ENCODE measurements at regions not wholly inside any gene's neighbourhood (a gene's known extent, or its start where the extent isn't known, plus 50 kb on each side); places are given as distances from the start of the nearest gene placed in this dataset.

DNA sequence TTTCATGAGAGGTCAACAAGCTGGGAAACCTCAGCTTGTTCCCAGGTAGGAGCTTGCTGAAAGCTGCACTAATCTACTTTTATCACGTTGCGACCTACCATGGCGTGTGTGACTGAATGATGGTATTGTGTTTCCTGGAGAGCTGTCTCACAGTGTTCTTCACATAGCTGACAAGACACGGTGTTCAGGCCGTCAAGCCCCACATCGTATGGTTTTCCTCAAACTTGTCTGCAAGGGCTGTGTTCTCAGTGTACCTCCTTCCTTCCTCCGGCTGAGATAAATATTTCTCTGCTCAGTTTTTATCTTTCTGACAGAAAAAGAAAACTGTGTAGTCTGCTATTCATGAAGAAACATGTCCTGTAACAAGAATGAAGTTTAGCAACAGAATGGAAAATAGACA is 244.8 kb downstream of the DCDC2C start:
- H3K4me3 ChIP-seq (ENCODE audit: insufficient read length, low read depth), result no peak overlapping the region
- no peak for TF ChIP-seq YY1 (IDR thresholded peaks at IDR 0.05; ENCODE audit: insufficient read depth, insufficient read length)
- TF ChIP-seq ZNF274 (IDR thresholded peaks at IDR 0.05; ENCODE audit: low read depth, low read length), result no peak
- no peak for TF ChIP-seq SUZ12 (IDR thresholded peaks at IDR 0.05; ENCODE audit: extremely low read depth, insufficient read depth, insufficient read length)
- no peak for DNase-seq (ENCODE audit: low read depth, low spot score)

DNA sequence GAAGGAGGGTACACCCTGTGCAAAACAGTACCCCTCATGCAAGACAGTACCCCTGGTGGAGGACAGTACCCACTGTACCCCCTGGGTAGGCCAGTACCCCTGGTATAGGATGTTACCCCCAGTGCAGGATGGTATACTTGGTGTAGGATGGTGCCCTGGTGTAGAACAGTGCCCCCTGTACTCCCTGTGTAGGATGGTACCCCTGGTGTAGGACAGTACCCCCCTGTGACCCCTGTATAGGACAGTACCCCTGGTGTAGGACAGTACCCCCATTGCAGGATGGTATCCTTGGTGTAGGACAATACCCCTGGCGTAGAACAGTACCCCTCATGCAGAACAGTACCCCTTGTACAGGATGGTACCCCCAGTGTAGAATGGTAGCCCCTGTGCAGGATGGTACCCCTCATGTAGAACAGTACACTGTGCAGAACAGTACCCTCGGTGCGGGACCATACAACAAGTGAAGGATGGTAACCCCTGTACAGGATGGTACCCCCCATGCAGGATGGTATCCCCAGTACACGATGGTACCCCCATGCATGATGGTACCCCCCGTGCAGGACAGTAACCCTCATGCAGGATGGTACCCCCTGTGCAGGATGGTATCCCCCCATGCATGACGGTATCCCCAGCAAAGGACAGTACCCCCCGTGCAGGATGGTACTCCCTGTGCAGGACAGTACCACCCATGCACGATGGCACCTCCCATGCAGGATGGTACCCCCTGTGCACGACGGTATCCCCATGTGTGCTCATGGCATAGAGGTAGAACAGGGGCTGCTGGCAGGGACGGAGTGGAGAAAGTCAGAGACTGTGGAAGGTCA is 248.0 kb downstream of the DCDC2C start:
- Histone ChIP-seq H3K27me3 (ENCODE audit: insufficient read depth, insufficient read length) (no peaks in the 10 kb centered on the region), H3K4me1 (ENCODE audit: insufficient read depth, insufficient read length) (no peaks in the 10 kb centered on the region), H3K4me3 (ENCODE audit: insufficient read length, low read depth) (no peak overlapping the region), H3K36me3 (ENCODE audit: insufficient read depth, insufficient read length, low read length) (no peaks in the 10 kb centered on the region), H3K9me3 (ENCODE audit: insufficient read depth, low read length) (peaks cover 10% of the 10 kb centered on the region; the same call in 1 of the 2 replicates), H3K9ac (ENCODE audit: insufficient read length, low read depth) (no peak overlapping the region)
- no peak for DNase-seq (ENCODE audit: low read depth, low spot score)
- TF ChIP-seq YY1 (IDR thresholded peaks at IDR 0.05; ENCODE audit: insufficient read depth, insufficient read length) (no peak), ZNF274 (IDR thresholded peaks at IDR 0.05; ENCODE audit: low read depth, low read length) (no peak), SUZ12 (IDR thresholded peaks at IDR 0.05; ENCODE audit: extremely low read depth, insufficient read depth, insufficient read length) (no peak)

More for the DNA sequence above, 244.8 kb downstream of the DCDC2C start:
- Histone ChIP-seq H3K9ac (ENCODE audit: insufficient read length, low read depth) (no peak overlapping the region), H3K36me3 (ENCODE audit: insufficient read depth, insufficient read length, low read length) (no peaks in the 10 kb centered on the region), H3K27me3 (ENCODE audit: insufficient read depth, insufficient read length) (no peaks in the 10 kb centered on the region), H3K9me3 (ENCODE audit: insufficient read depth, low read length) (peaks cover 10% of the 10 kb centered on the region; the same call in 1 of the 2 replicates), H3K4me1 (ENCODE audit: insufficient read depth, insufficient read length) (no peaks in the 10 kb centered on the region)

DNA sequence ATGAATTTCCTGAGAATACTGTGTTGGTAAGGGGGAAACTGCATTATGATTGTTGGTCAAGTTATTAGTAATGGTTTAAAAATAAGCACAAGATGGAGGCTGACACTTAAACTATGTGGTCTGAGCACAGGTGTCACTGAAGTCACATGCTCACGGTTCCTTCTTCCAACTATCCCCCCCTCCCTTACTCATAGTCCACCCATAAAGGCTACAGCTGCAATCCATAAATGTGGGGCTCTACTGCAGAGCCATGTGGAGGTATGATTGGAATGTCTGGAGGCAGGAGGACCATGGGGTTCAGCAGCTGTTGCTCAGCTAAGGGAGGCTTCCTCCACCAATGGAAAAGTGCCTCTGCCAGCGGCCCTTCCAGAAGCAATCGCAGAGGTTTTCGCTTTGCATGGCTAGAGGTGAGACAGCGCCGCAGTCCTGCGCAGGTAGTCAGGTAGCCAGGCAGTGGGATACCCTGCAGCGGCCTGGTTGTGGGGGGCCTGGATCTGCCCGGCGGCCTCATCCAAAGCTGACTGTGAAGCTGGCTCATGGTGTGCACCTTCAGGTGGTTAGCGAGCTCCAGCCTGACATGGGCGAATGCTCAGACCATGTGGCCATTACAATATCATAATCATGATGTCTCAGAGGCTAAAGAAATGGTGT is 249.6 kb downstream of the DCDC2C start:
- TF ChIP-seq YY1 (IDR thresholded peaks at IDR 0.05; ENCODE audit: insufficient read depth, insufficient read length) (no peak), ZNF274 (IDR thresholded peaks at IDR 0.05; ENCODE audit: low read depth, low read length) (no peak), SUZ12 (IDR thresholded peaks at IDR 0.05; ENCODE audit: extremely low read depth, insufficient read depth, insufficient read length) (no peak)
- peaks cover 10% of the 10 kb centered on the region; the same call in 1 of the 2 replicates for H3K9me3 ChIP-seq (ENCODE audit: insufficient read depth, low read length)
- H3K9ac ChIP-seq (ENCODE audit: insufficient read length, low read depth), result no peak overlapping the region
- H3K36me3 ChIP-seq (ENCODE audit: insufficient read depth, insufficient read length, low read length), result no peaks in the 10 kb centered on the region
- no peak overlapping the region for H3K4me3 ChIP-seq (ENCODE audit: insufficient read length, low read depth)
- no peak for DNase-seq (ENCODE audit: low read depth, low spot score)
- H3K4me1 ChIP-seq (ENCODE audit: insufficient read depth, insufficient read length), result no peaks in the 10 kb centered on the region
- H3K27me3 ChIP-seq (ENCODE audit: insufficient read depth, insufficient read length), result no peaks in the 10 kb centered on the region

DNA sequence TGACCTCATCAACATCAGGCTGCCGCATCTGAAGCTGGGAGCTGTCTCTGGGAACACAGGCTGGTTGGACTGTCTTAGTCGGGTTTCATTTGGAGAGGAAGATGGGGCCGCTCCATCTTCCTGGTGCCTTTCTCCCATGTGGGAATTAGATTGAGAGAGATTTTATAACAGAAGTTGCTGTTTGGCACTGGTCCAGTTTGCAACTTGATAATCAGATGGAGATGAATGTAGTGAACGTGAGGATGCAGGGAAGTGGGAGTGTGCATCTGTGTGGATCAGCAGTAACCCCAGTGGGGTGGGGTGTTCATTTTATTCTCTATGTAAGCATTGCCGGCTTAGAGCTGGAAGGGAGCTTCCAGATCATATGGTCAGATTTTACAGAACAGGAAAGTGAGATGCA is 250.9 kb downstream of the DCDC2C start:
- H3K4me1 ChIP-seq (ENCODE audit: insufficient read depth, insufficient read length), result no peaks in the 10 kb centered on the region
- H3K9me3 ChIP-seq (ENCODE audit: insufficient read depth, low read length), result peaks cover 10% of the 10 kb centered on the region; the same call in 1 of the 2 replicates
- TF ChIP-seq ZNF274 (IDR thresholded peaks at IDR 0.05; ENCODE audit: low read depth, low read length), result no peak
- TF ChIP-seq SUZ12 (IDR thresholded peaks at IDR 0.05; ENCODE audit: extremely low read depth, insufficient read depth, insufficient read length), result no peak
- no peak for TF ChIP-seq YY1 (IDR thresholded peaks at IDR 0.05; ENCODE audit: insufficient read depth, insufficient read length)
- no peak overlapping the region for H3K4me3 ChIP-seq (ENCODE audit: insufficient read length, low read depth)
- no peak overlapping the region for H3K9ac ChIP-seq (ENCODE audit: insufficient read length, low read depth)
- no peak for DNase-seq (ENCODE audit: low read depth, low spot score)
- H3K36me3 ChIP-seq (ENCODE audit: insufficient read depth, insufficient read length, low read length), result no peaks in the 10 kb centered on the region
- H3K27me3 ChIP-seq (ENCODE audit: insufficient read depth, insufficient read length), result no peaks in the 10 kb centered on the region

DNA sequence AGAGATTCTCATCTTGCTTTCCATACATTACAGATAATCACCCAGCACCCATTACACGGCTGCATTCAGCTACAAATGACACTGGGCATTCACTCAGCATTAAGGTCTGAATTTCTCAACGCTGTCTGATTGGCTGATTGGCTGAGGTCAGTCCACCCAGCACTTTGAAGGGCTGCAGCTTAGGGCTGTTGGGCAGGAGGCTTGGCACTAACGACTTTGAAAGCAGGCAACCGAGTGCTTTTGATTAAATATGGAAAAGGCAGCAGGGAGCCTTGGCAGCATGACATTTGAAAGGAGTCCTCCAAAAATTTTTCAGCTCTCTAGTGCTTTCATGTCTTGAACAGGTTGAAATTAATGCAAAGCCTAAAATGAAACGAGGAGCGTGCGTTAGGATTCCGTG is 253.0 kb downstream of the DCDC2C start:
- no peak for DNase-seq (ENCODE audit: low read depth, low spot score)
- Histone ChIP-seq H3K36me3 (ENCODE audit: insufficient read depth, insufficient read length, low read length) (no peaks in the 10 kb centered on the region), H3K9ac (ENCODE audit: insufficient read length, low read depth) (no peak overlapping the region), H3K4me1 (ENCODE audit: insufficient read depth, insufficient read length) (no peaks in the 10 kb centered on the region), H3K4me3 (ENCODE audit: insufficient read length, low read depth) (no peak overlapping the region), H3K27me3 (ENCODE audit: insufficient read depth, insufficient read length) (no peaks in the 10 kb centered on the region), H3K9me3 (ENCODE audit: insufficient read depth, low read length) (peaks cover 4% of the 10 kb centered on the region; the same call in 1 of the 2 replicates)
- TF ChIP-seq SUZ12 (IDR thresholded peaks at IDR 0.05; ENCODE audit: extremely low read depth, insufficient read depth, insufficient read length), result no peak
- TF ChIP-seq ZNF274 (IDR thresholded peaks at IDR 0.05; ENCODE audit: low read depth, low read length), result no peak
- TF ChIP-seq YY1 (IDR thresholded peaks at IDR 0.05; ENCODE audit: insufficient read depth, insufficient read length), result no peak

DNA sequence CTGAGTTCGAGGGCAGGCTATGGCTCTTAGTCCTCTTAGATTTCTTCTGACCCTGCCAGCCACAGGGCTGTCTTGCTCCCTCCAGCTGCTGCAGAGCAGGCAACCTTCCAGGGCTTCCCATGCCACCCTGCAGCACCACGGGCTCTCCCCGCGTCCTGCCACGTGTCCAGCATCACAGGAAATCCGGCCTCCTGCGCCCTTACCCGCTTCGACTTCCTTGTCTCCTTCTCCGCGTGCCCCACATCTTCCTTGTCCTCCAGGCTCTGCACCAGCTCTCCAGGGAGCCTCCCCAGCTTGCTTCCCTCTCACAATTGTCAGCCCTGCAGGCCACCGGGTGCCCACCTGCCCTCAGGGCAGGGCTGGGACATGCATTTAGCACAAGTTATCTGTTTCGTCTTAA is 253.5 kb downstream of the DCDC2C start:
- no peak for DNase-seq (ENCODE audit: low read depth, low spot score)
- Histone ChIP-seq H3K9ac (ENCODE audit: insufficient read length, low read depth) (no peak overlapping the region), H3K4me1 (ENCODE audit: insufficient read depth, insufficient read length) (no peaks in the 10 kb centered on the region), H3K27me3 (ENCODE audit: insufficient read depth, insufficient read length) (no peaks in the 10 kb centered on the region), H3K4me3 (ENCODE audit: insufficient read length, low read depth) (no peak overlapping the region), H3K9me3 (ENCODE audit: insufficient read depth, low read length) (no peaks in the 10 kb centered on the region), H3K36me3 (ENCODE audit: insufficient read depth, insufficient read length, low read length) (no peaks in the 10 kb centered on the region)
- TF ChIP-seq ZNF274 (IDR thresholded peaks at IDR 0.05; ENCODE audit: low read depth, low read length) (no peak), SUZ12 (IDR thresholded peaks at IDR 0.05; ENCODE audit: extremely low read depth, insufficient read depth, insufficient read length) (no peak), YY1 (IDR thresholded peaks at IDR 0.05; ENCODE audit: insufficient read depth, insufficient read length) (no peak)

DNA sequence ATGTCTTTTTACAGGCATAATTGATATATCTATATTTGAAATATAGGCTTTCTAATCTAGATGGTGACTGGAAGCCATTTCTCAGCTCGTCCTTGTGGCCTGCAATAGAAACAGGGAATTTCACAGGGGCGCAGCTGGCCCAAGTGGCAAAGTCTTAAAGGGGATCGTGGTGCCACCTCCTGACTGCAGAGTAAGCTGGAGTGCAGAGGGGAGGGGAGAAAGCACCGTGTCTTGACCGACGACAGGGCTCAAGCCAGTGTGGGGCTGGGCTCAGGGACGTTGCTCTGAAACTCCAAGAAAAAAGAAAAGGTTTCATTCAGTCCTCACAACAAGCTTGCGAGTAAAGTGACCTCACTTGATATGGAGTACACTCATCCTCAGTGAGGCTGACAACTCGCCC is 255.1 kb downstream of the DCDC2C start:
- no peak for DNase-seq (ENCODE audit: low read depth, low spot score)
- Histone ChIP-seq H3K27me3 (ENCODE audit: insufficient read depth, insufficient read length) (no peaks in the 10 kb centered on the region), H3K4me1 (ENCODE audit: insufficient read depth, insufficient read length) (no peaks in the 10 kb centered on the region), H3K4me3 (ENCODE audit: insufficient read length, low read depth) (no peak overlapping the region), H3K9me3 (ENCODE audit: insufficient read depth, low read length) (no peaks in the 10 kb centered on the region), H3K36me3 (ENCODE audit: insufficient read depth, insufficient read length, low read length) (no peaks in the 10 kb centered on the region), H3K9ac (ENCODE audit: insufficient read length, low read depth) (no peak overlapping the region)
- TF ChIP-seq SUZ12 (IDR thresholded peaks at IDR 0.05; ENCODE audit: extremely low read depth, insufficient read depth, insufficient read length) (no peak), YY1 (IDR thresholded peaks at IDR 0.05; ENCODE audit: insufficient read depth, insufficient read length) (no peak), ZNF274 (IDR thresholded peaks at IDR 0.05; ENCODE audit: low read depth, low read length) (no peak)
